Astrocyte (in vitro differentiated cells and primary cell): ENCODE measurements at regions not wholly inside any gene's neighbourhood (a gene's known extent, or its start where the extent isn't known, plus 50 kb on each side); places are given as distances from the start of the nearest gene placed in this dataset.

ENCODE experiments used
- CTCF ChIP-seq: IDR thresholded peaks from 2 replicates; pipeline ENCODE4 v1.5.1; 2011; ENCODE audit warnings: low read depth, mild to moderate bottlenecking, inconsistent platforms, low read length, moderate library complexity; ENCODE audit not compliant: insufficient read depth
- EZH2 ChIP-seq: IDR thresholded peaks from 2 replicates; pipeline ENCODE4 v1.6.1; 2012; ENCODE audit warnings: mild to moderate bottlenecking, low read length, inconsistent platforms; ENCODE audit not compliant: insufficient read depth

- TF ChIP-seq CTCF = no peak
- TF ChIP-seq EZH2 = no peak
These were observed 232.9 kb downstream of the ATXN7L3B start for GRCh38 chr12:74770552-74770951.
